Neural cell (in vitro differentiated cells): ENCODE measurements at regions not wholly inside any gene's neighbourhood (a gene's known extent, or its start where the extent isn't known, plus 50 kb on each side); places are given as distances from the start of the nearest gene placed in this dataset.

ENCODE experiments used
- EZH2 ChIP-seq: fragments of 200-600, 300-800 bp; shearing (Covaris generic), sonication (generic); IDR thresholded peaks from 2 replicates; pipeline ENCODE4 v1.6.1; 2014; ENCODE audit warnings: antibody characterized with exemption, low read length, borderline replicate concordance, mild to moderate bottlenecking; ENCODE audit not compliant: insufficient read depth, poor library complexity, severe bottlenecking
- POLR2AphosphoS5 ChIP-seq: IDR thresholded peaks from 2 replicates; pipeline ENCODE4 v1.6.1; 2012
- TAF1 ChIP-seq: IDR thresholded peaks from 2 replicates; pipeline ENCODE4 v1.6.1; 2012; ENCODE audit warnings: low read depth
- TF ChIP-seq, protein P1 (sequence below): fragments of 450-650 bp; IDR thresholded peaks from 2 replicates; pipeline ENCODE4 v1.5.1; 2014; ENCODE audit warnings: antibody characterized with exemption, mild to moderate bottlenecking, moderate library complexity; ENCODE audit not compliant: poor library complexity, severe bottlenecking

DNA sequence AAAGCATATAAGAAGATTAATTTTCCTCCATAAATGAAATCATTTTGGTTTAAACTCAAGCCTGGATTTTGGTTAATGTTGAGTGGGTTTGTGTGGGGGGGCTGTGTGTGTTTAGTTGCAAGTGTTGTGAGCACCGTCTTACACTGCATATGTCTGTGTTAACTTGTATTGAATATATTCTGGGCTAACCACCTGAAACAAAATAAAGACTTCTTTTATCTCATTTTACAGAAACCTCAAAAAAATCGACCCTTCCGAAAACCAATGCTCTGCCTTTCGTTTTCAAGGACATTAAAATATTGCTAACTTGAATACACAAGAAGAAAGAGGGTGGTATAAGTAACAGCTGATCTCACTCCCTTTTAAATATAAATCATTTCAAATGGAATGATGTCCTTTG is 192.2 kb upstream of the BLID start:
- TF ChIP-seq, protein P1, sequence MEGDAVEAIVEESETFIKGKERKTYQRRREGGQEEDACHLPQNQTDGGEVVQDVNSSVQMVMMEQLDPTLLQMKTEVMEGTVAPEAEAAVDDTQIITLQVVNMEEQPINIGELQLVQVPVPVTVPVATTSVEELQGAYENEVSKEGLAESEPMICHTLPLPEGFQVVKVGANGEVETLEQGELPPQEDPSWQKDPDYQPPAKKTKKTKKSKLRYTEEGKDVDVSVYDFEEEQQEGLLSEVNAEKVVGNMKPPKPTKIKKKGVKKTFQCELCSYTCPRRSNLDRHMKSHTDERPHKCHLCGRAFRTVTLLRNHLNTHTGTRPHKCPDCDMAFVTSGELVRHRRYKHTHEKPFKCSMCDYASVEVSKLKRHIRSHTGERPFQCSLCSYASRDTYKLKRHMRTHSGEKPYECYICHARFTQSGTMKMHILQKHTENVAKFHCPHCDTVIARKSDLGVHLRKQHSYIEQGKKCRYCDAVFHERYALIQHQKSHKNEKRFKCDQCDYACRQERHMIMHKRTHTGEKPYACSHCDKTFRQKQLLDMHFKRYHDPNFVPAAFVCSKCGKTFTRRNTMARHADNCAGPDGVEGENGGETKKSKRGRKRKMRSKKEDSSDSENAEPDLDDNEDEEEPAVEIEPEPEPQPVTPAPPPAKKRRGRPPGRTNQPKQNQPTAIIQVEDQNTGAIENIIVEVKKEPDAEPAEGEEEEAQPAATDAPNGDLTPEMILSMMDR, result no peak
- TF ChIP-seq EZH2 (no peak), POLR2AphosphoS5 (no peak), TAF1 (no peak)
